ENCODE measurements at regions not wholly inside any gene's neighbourhood (a gene's known extent, or its start where the extent isn't known, plus 50 kb on each side); places are given as distances from the start of the nearest gene placed in this dataset.

- H3K4me3 ChIP-seq (ENCODE audit: low read depth, low read length) = no peak overlapping the region
- TF ChIP-seq CTCF (IDR thresholded peaks at IDR 0.05; ENCODE audit: borderline replicate concordance, insufficient read depth, low read depth, low read length) = no peak
Measured at GRCh38 chr10:107423903-107424302, 259.4 kb upstream of the SORCS1 start.

GRCh38 chr10:107422681-107423080, 258.2 kb upstream of the SORCS1 start:
- TF ChIP-seq CTCF (IDR thresholded peaks at IDR 0.05; ENCODE audit: borderline replicate concordance, insufficient read depth, low read depth, low read length) = no peak
- H3K4me3 ChIP-seq (ENCODE audit: low read depth, low read length) = no peak overlapping the region

GRCh38 chr10:107420196-107420595, 255.7 kb upstream of the SORCS1 start:
- TF ChIP-seq CTCF (IDR thresholded peaks at IDR 0.05; ENCODE audit: borderline replicate concordance, insufficient read depth, low read depth, low read length) = no peak
- no peak overlapping the region for H3K4me3 ChIP-seq (ENCODE audit: low read depth, low read length)

- no peak overlapping the region for H3K4me3 ChIP-seq (ENCODE audit: low read depth, low read length)
- no peak for TF ChIP-seq CTCF (IDR thresholded peaks at IDR 0.05; ENCODE audit: borderline replicate concordance, insufficient read depth, low read depth, low read length)
Measured at GRCh38 chr10:107418085-107418806, 253.7 kb upstream of the SORCS1 start.

- no peak overlapping the region for H3K4me3 ChIP-seq (ENCODE audit: low read depth, low read length)
- no peak for TF ChIP-seq CTCF (IDR thresholded peaks at IDR 0.05; ENCODE audit: borderline replicate concordance, insufficient read depth, low read depth, low read length)
Measured at GRCh38 chr10:107417446-107417845, 252.9 kb upstream of the SORCS1 start.

- no peak for TF ChIP-seq CTCF (IDR thresholded peaks at IDR 0.05; ENCODE audit: borderline replicate concordance, insufficient read depth, low read depth, low read length)
- H3K4me3 ChIP-seq (ENCODE audit: low read depth, low read length) = no peak overlapping the region
Measured at GRCh38 chr10:107415446-107415845, 250.9 kb upstream of the SORCS1 start.

- TF ChIP-seq CTCF (IDR thresholded peaks at IDR 0.05; ENCODE audit: borderline replicate concordance, insufficient read depth, low read depth, low read length) = no peak
- no peak overlapping the region for H3K4me3 ChIP-seq (ENCODE audit: low read depth, low read length)
Measured at GRCh38 chr10:107413971-107414370, 249.5 kb upstream of the SORCS1 start.
